K562 (cell line): ENCODE measurements at regions not wholly inside any gene's neighbourhood (a gene's known extent, or its start where the extent isn't known, plus 50 kb on each side); places are given as distances from the start of the nearest gene placed in this dataset.
A peak's percentile ranks its signal among the peaks of the same experiment; 100 is the strongest.

Source experiments
- ATAC-seq: fragments of 200-7000 bp; cut with Tn5 transposase; 3 replicates; pipeline ENCODE4 v1.9.1; 2020; ENCODE audit warnings: moderate library complexity
- BruUV-seq: library from RNA; stranded (reverse); fragments of 400-500 nt; replicated peaks from 2 replicates; lab custom pipeline; 2021; lab: Mats Ljungman, UMichigan
- CTCF ChIA-PET: fragments of 300-600 bp; formaldehyde crosslinking; extraction: SDS; loops from one replicate; lab custom pipeline; 2021; ENCODE audit warnings: low intra/inter-chr PET ratio; lab: Yijun Ruan, JAX
- POLR2A ChIA-PET: fragments of 300-600, 350-650 bp; sonication (Branson Sonifier 250); formaldehyde crosslinking; extraction: SDS; loops from one replicate; lab custom pipeline; 2021; ENCODE audit warnings: antibody characterized with exemption, inconsistent platforms; lab: Yijun Ruan, JAX
- DNase-seq, 4 experiments: peaks; one replicate each; pipeline versions ENCODE4 v3.0.0 to v3.0.0-alpha.2; 2011 to 2018; ENCODE audit warnings: low spot score in 3 of 4, mixed read lengths in 3 of 4; ENCODE audit errors: extremely low read depth in 1 of 4
- FAIRE-seq: peaks from 2 replicates; lab custom pipeline; 2011; peaks lifted over from hg19 to GRCh38; lab: Jason Lieb, UNC
- H2AFZ ChIP-seq: 2 replicates; pipeline ENCODE4 v1.6.0; 2011; ENCODE audit warnings: low read depth, low read length, control low read depth, inconsistent platforms
- H3K27ac ChIP-seq: fragments of 200-600 bp; 3 replicates; pipeline ENCODE4 v1.8.0; 2011; ENCODE audit warnings: low read depth, mild to moderate bottlenecking, control low read depth, inconsistent platforms, low read length, moderate library complexity, mixed read lengths; ENCODE audit errors: extremely low read depth
- H3K27me3 ChIP-seq, 2 experiments: fragments of 300-600 bp in 1 of 2; 2 replicates in 1 of 2; 3 replicates in 1 of 2; pipeline versions ENCODE4 v1.6.0 to v1.8.0; 2011; ENCODE audit warnings: inconsistent platforms in 2 of 2, low read length in 2 of 2, mild to moderate bottlenecking in 1 of 2, mixed read lengths in 1 of 2, moderate library complexity in 1 of 2; ENCODE audit not compliant: control insufficient read depth in 2 of 2, insufficient read depth in 2 of 2
- H3K36me3 ChIP-seq: fragments of 300-600 bp; 3 replicates; pipeline ENCODE4 v1.8.0; 2011; ENCODE audit warnings: mild to moderate bottlenecking, low read length, inconsistent platforms; ENCODE audit not compliant: control insufficient read depth, insufficient read depth
- H3K4me1 ChIP-seq, 2 experiments: fragments of 200-600 bp in 1 of 2; replicated peaks in 1 of 2; 2 replicates in 1 of 2; 3 replicates in 1 of 2; pipeline versions ENCODE4 v1.5.1 to v1.8.0; 2011; ENCODE audit warnings: inconsistent platforms in 2 of 2, low read length in 2 of 2, mild to moderate bottlenecking in 1 of 2, mixed read lengths in 1 of 2, moderate library complexity in 1 of 2; ENCODE audit not compliant: control insufficient read depth in 2 of 2, insufficient read depth in 2 of 2
- H3K4me2 ChIP-seq: 2 replicates; pipeline ENCODE4 v1.6.1; 2011; ENCODE audit warnings: low read length, control low read depth, inconsistent platforms, mixed read lengths; ENCODE audit not compliant: insufficient read depth
- H3K4me3 ChIP-seq: fragments of 200-600 bp; sonication (generic), shearing (Covaris generic); 2 replicates; pipeline ENCODE4 v1.5.1; 2016; ENCODE audit warnings: control low read depth, inconsistent platforms
- H3K79me2 ChIP-seq: fragments of 200-600 bp; 3 replicates; pipeline ENCODE4 v1.8.0; 2011; ENCODE audit warnings: low read length, inconsistent platforms; ENCODE audit not compliant: control insufficient read depth, insufficient read depth
- H3K9ac ChIP-seq, 2 experiments: 2 replicates each; pipeline versions ENCODE4 v1.6.0 to v1.6.1; 2011; ENCODE audit warnings: low read depth in 2 of 2, low read length in 2 of 2, control low read depth in 1 of 2, inconsistent platforms in 1 of 2, mild to moderate bottlenecking in 1 of 2, mixed read lengths in 1 of 2; ENCODE audit not compliant: insufficient read depth in 1 of 2
- H3K9me1 ChIP-seq: one replicate; pipeline ENCODE4 v1.6.0; 2011; ENCODE audit warnings: inconsistent platforms, mild to moderate bottlenecking, low read length, moderate library complexity; ENCODE audit not compliant: control insufficient read depth, insufficient read depth
- H3K9me3 ChIP-seq: replicated peaks from 2 replicates; pipeline ENCODE4 v1.5.1; 2011; ENCODE audit warnings: low read depth, low read length, inconsistent platforms; ENCODE audit not compliant: control insufficient read depth, insufficient read depth
- H4K20me1 ChIP-seq: replicated peaks from 2 replicates; pipeline ENCODE4 v1.6.1; 2011; ENCODE audit warnings: low read length, inconsistent platforms, mixed read lengths; ENCODE audit not compliant: control insufficient read depth, insufficient read depth
- MAFF ChIP-seq: IDR thresholded peaks from 2 replicates; pipeline ENCODE4 v1.6.1; 2012; ENCODE audit warnings: low read length, improper control_type of control experiment
- MAFG ChIP-seq: fragments of 450-650 bp; conservative IDR thresholded peaks from 2 replicates; pipeline ENCODE4 v1.6.1; 2016; ENCODE audit warnings: missing genetic modification characterization, missing compliant biosample characterization
- MAFK ChIP-seq: IDR thresholded peaks from 2 replicates; pipeline ENCODE4 v1.6.1; 2011; ENCODE audit warnings: low read length, improper control_type of control experiment
- SNRNP70 ChIP-seq: fragments of 200-400 bp; formaldehyde crosslinking; optimal IDR thresholded peaks from 2 replicates; pipeline ENCODE3; 2017; ENCODE audit warnings: low read depth, low read length
- ZBTB17 ChIP-seq: fragments of 450-650 bp; formaldehyde crosslinking; IDR thresholded peaks from 2 replicates; pipeline ENCODE4 v1.4.0; 2020; ENCODE audit warnings: mild to moderate bottlenecking
- ZNF316 ChIP-seq: fragments of 450-650 bp; IDR thresholded peaks from 2 replicates; pipeline ENCODE4 v1.6.1; 2016
- WGBS: fragments of 100-300 bp; shearing (Covaris generic); methylation state at CpG from one replicate; pipeline ENCODE4 v1.1.6; 2016; ENCODE audit warnings: low coverage, mixed read lengths; ENCODE audit not compliant: insufficient coverage; ENCODE audit errors: missing lambda C conversion rate; 5-methylcytosine and 5-hydroxymethylcytosine counted together
- in situ Hi-C: fragments of 300-500 bp; cut with MboI; formaldehyde crosslinking; loops from 4 replicates; pipeline ENCODE4 v1.15.0; 2018; ENCODE audit warnings: inconsistent platforms, mixed read lengths
- intact Hi-C: fragments of 100-400 bp; cut with micrococcal nuclease; formaldehyde crosslinking; loops from 2 replicates; pipeline ENCODE4 v1.14.2; 2022

DNA sequence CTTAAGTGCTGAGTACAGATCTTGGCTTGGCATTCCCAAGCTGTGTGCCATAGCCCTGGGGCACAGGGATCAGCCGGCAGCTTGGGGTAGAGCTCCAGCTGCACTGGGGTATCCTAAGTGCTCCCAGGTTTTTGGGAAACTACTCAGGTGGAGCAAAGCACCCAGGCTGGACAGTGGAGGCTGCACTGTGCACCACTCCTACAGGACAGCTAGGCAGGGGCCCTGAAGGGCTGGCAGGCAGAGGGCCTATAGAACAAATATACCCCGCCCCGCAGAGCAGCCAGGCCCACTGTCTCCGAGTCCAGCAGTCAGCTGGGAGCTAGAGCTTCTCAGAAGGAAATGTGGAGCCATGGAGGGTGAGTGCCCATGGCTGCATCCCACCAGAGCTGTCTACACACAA lies 691.7 kb upstream of the ADGRL2 start:
- no peak for TF ChIP-seq MAFF
- no peak overlapping the region for H3K27ac ChIP-seq
- H2AFZ ChIP-seq, result no peak overlapping the region
- H3K4me2 ChIP-seq, result no peak overlapping the region
- no peaks in the 10 kb centered on the region for H3K9me3 ChIP-seq
- DNase-seq (no peak), ATAC-seq (no peak), FAIRE-seq (no peak)
- H4K20me1 ChIP-seq, result no peaks in the 10 kb centered on the region
- no peak overlapping the region for H3K4me3 ChIP-seq
- CTCF ChIA-PET, result no interaction called here
- H3K4me1 ChIP-seq, result no peaks in the 10 kb centered on the region
- no peaks in the 10 kb centered on the region for H3K36me3 ChIP-seq
- no TSS peak for BruUV-seq
- no peaks in the 10 kb centered on the region for H3K9me1 ChIP-seq
- no peak overlapping the region for H3K9ac ChIP-seq
- no peaks in the 10 kb centered on the region for H3K79me2 ChIP-seq
- intact Hi-C loops, result no loop called here
- in situ Hi-C loops, result no loop called here
- WGBS, result 0% methylated on average over 4 of the region's 4 CpGs
- H3K27me3 ChIP-seq, result no peaks in the 10 kb centered on the region
- POLR2A ChIA-PET, result no interaction called here

DNA sequence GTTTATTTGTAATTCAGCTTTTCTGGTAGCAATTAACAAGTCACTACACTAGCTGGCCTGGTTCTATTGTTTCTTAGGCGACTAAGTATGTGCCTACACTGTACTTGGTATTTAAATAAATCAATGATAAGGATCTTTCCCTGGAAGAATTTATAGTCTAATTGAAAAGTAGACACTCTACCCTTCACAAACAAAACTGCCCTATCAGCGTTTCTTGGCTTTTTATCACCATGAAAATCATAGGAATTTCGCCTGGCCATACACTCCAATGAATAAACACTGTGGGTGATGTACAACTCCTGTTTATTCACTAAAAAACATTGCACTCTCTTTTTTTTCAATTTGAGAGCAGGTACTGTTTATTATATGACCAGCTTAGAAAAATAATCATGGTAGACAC lies 702.9 kb upstream of the ADGRL2 start:
- 0% methylated on average over 3 of the region's 3 CpGs for WGBS
- no peak overlapping the region for H3K4me3 ChIP-seq
- TF ChIP-seq SNRNP70 (no peak), MAFF (peak; percentile 24; the same call in 1 of the 2 replicates), ZBTB17 (CRISPR knock-in tag) (no peak), MAFK (peak; percentile 55), ZNF316 (0 out of 2 replicates have a peak, but pooled peaks have one; percentile 31), MAFG (tag) (0 out of 2 replicates have a peak, but pooled peaks have one; percentile 28)
- TF ChIP-seq, all 486 proteins: peak for 4
- POLR2A ChIA-PET, result no interaction called here
- Histone ChIP-seq H4K20me1 (no peaks in the 10 kb centered on the region), H3K79me2 (no peaks in the 10 kb centered on the region), H3K27ac (no peak overlapping the region), H2AFZ (no peak overlapping the region), H3K36me3 (no peaks in the 10 kb centered on the region), H3K9ac (no peak overlapping the region), H3K4me2 (no peak overlapping the region), H3K4me1 (no peaks in the 10 kb centered on the region), H3K9me1 (no peaks in the 10 kb centered on the region), H3K9me3 (no peaks in the 10 kb centered on the region), H3K27me3 (no peaks in the 10 kb centered on the region)
- intact Hi-C loops (no loop called here), in situ Hi-C loops (no loop called here)
- no TSS peak for BruUV-seq
- no peak for FAIRE-seq
- ATAC-seq, result no peak
- DNase-seq, result no peak
- CTCF ChIA-PET, result no interaction called here
